ENCODE measurements at regions not wholly inside any gene's neighbourhood (a gene's known extent, or its start where the extent isn't known, plus 50 kb on each side); places are given as distances from the start of the nearest gene placed in this dataset.

- H3K4me1 ChIP-seq (ENCODE audit: control insufficient read depth, insufficient read depth, low read length): no peaks in the 10 kb centered on the region
- ChIA-PET POLR2A (ENCODE audit: unreplicated experiment) (no interaction called here), CTCF (no interaction called here)
- H3K36me3 ChIP-seq (ENCODE audit: control insufficient read depth, insufficient read depth, low read length): no peaks in the 10 kb centered on the region
- no peak overlapping the region for H4K91ac ChIP-seq (ENCODE audit: insufficient read depth, low read depth, low read length)
- no peak overlapping the region for H2BK120ac ChIP-seq (ENCODE audit: low read depth, low read length)
- H2BK15ac ChIP-seq (ENCODE audit: low read depth, low read length): no peak overlapping the region
- H2AK9ac ChIP-seq (replicated peaks; ENCODE audit: low read depth, low read length, poor library complexity): no peak overlapping the region
- peaks cover 7% of the 10 kb centered on the region; the same call in 1 of the 2 replicates for H3K9me3 ChIP-seq (ENCODE audit: control insufficient read depth, insufficient read depth, low read length)
- no peaks in the 10 kb centered on the region for H3K9me1 ChIP-seq (ENCODE audit: insufficient read depth, low read length)
- no peak overlapping the region for H2BK20ac ChIP-seq (ENCODE audit: low read depth, low read length)
- in situ Hi-C loops (cut with MboI; ENCODE audit: low sequenced_read_pairs) (no loop called here), dilution Hi-C loops (cut with HindIII; ENCODE audit: low sequenced_read_pairs, unreplicated experiment) (no loop called here), intact Hi-C loops (cut with micrococcal nuclease) (no loop called here)
- BruUV-seq (replicated peaks): no TSS peak
- no peak overlapping the region for H3K14ac ChIP-seq (replicated peaks; ENCODE audit: low read depth, low read length)
- H3K9ac ChIP-seq (ENCODE audit: low read depth, low read length): no peak overlapping the region
- TF ChIP-seq CTCF (conservative IDR thresholded peaks at IDR 0.05; ENCODE audit: low read depth, low read length): no peak
- no peak for TF ChIP-seq RFX5 (IDR thresholded peaks at IDR 0.05; ENCODE audit: low read depth, low read length)
- TF ChIP-seq FOS (IDR thresholded peaks at IDR 0.05; ENCODE audit: low read depth, low read length): no peak
- no peak for TF ChIP-seq RAD21 (IDR thresholded peaks at IDR 0.05; ENCODE audit: low read length)
- TF ChIP-seq SMC3 (IDR thresholded peaks at IDR 0.05; ENCODE audit: low read depth, low read length): no peak
- no peak for TF ChIP-seq MAFK (IDR thresholded peaks at IDR 0.05; ENCODE audit: low read depth, low read length)
- no peak for TF ChIP-seq RCOR1 (IDR thresholded peaks at IDR 0.05; ENCODE audit: insufficient replicate concordance, low read length)
- TF ChIP-seq MXI1 (IDR thresholded peaks at IDR 0.05; ENCODE audit: borderline replicate concordance, low read depth, low read length): no peak
- TF ChIP-seq MAZ (IDR thresholded peaks at IDR 0.05; ENCODE audit: borderline replicate concordance, low read depth, low read length): no peak
- no peak for TF ChIP-seq USF2 (IDR thresholded peaks at IDR 0.05; ENCODE audit: low read depth, low read length)
- no peak overlapping the region for H3K23ac ChIP-seq (ENCODE audit: low read depth, low read length)
- no peak overlapping the region for H4K5ac ChIP-seq (ENCODE audit: low read depth, low read length)
- H3K56ac ChIP-seq (ENCODE audit: extremely low read depth, insufficient read depth, low read length): no peak overlapping the region
- H4K20me1 ChIP-seq (ENCODE audit: insufficient read depth, low read length): no peaks in the 10 kb centered on the region
- no peak overlapping the region for H2AK5ac ChIP-seq (ENCODE audit: low read depth, low read length)
- no peak overlapping the region for H3K4me3 ChIP-seq (ENCODE audit: insufficient read depth, low read depth, low read length)
- no peak overlapping the region for H2AFZ ChIP-seq (replicated peaks; ENCODE audit: low read length, poor library complexity)
- H3K79me1 ChIP-seq (ENCODE audit: low read depth in 1 of 2, low read length in 2 of 2): no peaks in the 10 kb centered on the region
- WGBS, 2 experiments (ENCODE audit: extremely low coverage in 2 of 2, insufficient read length in 1 of 2): no CpG with 5 or more reads among the region's 2 CpGs
- H3K27me3 ChIP-seq (ENCODE audit: control insufficient read depth, insufficient read depth, low read length): no peaks in the 10 kb centered on the region
- DNase-seq (no peak), ATAC-seq (ENCODE audit: low read depth) (no peak)
- no peak overlapping the region for H3K27ac ChIP-seq (ENCODE audit: insufficient read depth, low read length)
- no peak overlapping the region for H3K4ac ChIP-seq (ENCODE audit: low read depth, low read length)
- no peak overlapping the region for H2BK5ac ChIP-seq (ENCODE audit: low read depth, low read length, poor library complexity, severe bottlenecking)
- no peak overlapping the region for H4K8ac ChIP-seq (ENCODE audit: low read depth in 2 of 2, low read length in 2 of 2)
- no peak overlapping the region for H3K4me2 ChIP-seq (ENCODE audit: low read depth, low read length)
- no peak overlapping the region for H3K18ac ChIP-seq (ENCODE audit: low read depth, low read length)
Measured at GRCh38 chr13:81551036-81551435, 1210.1 kb upstream of the SPRY2 start.

All from IMR-90 (cell line).